ENCODE measurements at regions not wholly inside any gene's neighbourhood (a gene's known extent, or its start where the extent isn't known, plus 50 kb on each side); places are given as distances from the start of the nearest gene placed in this dataset.
A peak's percentile ranks its signal among the peaks of the same experiment; 100 is the strongest.

GRCh38 chr4:35347276-35347675, 897.0 kb downstream of the ARAP2 start:
- ATAC-seq (replicated peaks in 6 of 8), result peak in 5 of 8 experiments; percentile 59 to 91 (median 78)

GRCh38 chr4:35358001-35358584, 886.2 kb downstream of the ARAP2 start:
- H3K4me1 ChIP-seq (replicated peaks in 1 of 2), result no peaks in the 10 kb centered on the region
- H3K27ac ChIP-seq, result no peak overlapping the region
- no peak overlapping the region for H3K4me3 ChIP-seq
- 7 to 97% (median 60%) methylated on average over 1 to 3 of the region's 3 CpGs; no CpG with 5 or more reads in 1 of the 10 experiments for WGBS, 10 experiments
- in situ Hi-C loops (cut with MboI; ENCODE audit: low pct_unique_long_range_greater_than_20kb in 2 of 9, low sequenced_read_pairs in 9 of 9, unreplicated experiment in 9 of 9), result no loop called here
- no peak for ATAC-seq (replicated peaks in 6 of 8)

More at GRCh38 chr4:35347276-35347675, 897.0 kb downstream of the ARAP2 start:
- no peak overlapping the region for H3K27ac ChIP-seq
- in situ Hi-C loops (cut with MboI; ENCODE audit: low pct_unique_long_range_greater_than_20kb in 2 of 9, low sequenced_read_pairs in 9 of 9, unreplicated experiment in 9 of 9), result no loop called here
- H3K4me1 ChIP-seq (replicated peaks in 1 of 2), result no peaks in the 10 kb centered on the region
- no peak overlapping the region for H3K4me3 ChIP-seq
- WGBS, 10 experiments, result 0 to 83% (median 20%) methylated on average over 1 to 2 of the region's 2 CpGs; no CpG with 5 or more reads in 3 of the 10 experiments

- in situ Hi-C loops (cut with MboI; ENCODE audit: low pct_unique_long_range_greater_than_20kb in 2 of 9, low sequenced_read_pairs in 9 of 9, unreplicated experiment in 9 of 9), result no loop called here
- H3K27ac ChIP-seq, result no peak overlapping the region
- WGBS, 10 experiments, result 20 to 100% (median 80%) methylated on average over 1 of the region's 1 CpG; no CpG with 5 or more reads in 5 of the 10 experiments
- no peaks in the 10 kb centered on the region for H3K4me1 ChIP-seq (replicated peaks in 1 of 2)
- ATAC-seq (replicated peaks in 6 of 8), result no peak
- no peak overlapping the region for H3K4me3 ChIP-seq
Observed at GRCh38 chr4:35364321-35364870, 879.9 kb downstream of the ARAP2 start.

GRCh38 chr4:35365186-35365585, 879.1 kb downstream of the ARAP2 start:
- Histone ChIP-seq H3K4me3 (no peak overlapping the region), H3K4me1 (replicated peaks in 1 of 2) (no peaks in the 10 kb centered on the region), H3K27ac (no peak overlapping the region)
- WGBS, 10 experiments, result 0 to 100% (median 36%) methylated on average over 1 of the region's 1 CpG; no CpG with 5 or more reads in 4 of the 10 experiments
- no peak for ATAC-seq (replicated peaks in 6 of 8)
- in situ Hi-C loops (cut with MboI; ENCODE audit: low pct_unique_long_range_greater_than_20kb in 2 of 9, low sequenced_read_pairs in 9 of 9, unreplicated experiment in 9 of 9), result no loop called here

- Histone ChIP-seq H3K4me1 (replicated peaks in 1 of 2) (no peaks in the 10 kb centered on the region), H3K27ac (no peak overlapping the region), H3K4me3 (no peak overlapping the region)
- no peak for ATAC-seq (replicated peaks in 6 of 8)
- in situ Hi-C loops (cut with MboI; ENCODE audit: low pct_unique_long_range_greater_than_20kb in 2 of 9, low sequenced_read_pairs in 9 of 9, unreplicated experiment in 9 of 9), result no loop called here
- WGBS, 10 experiments, result 0 to 80% (median 40%) methylated on average over 1 to 2 of the region's 2 CpGs; no CpG with 5 or more reads in 3 of the 10 experiments
Observed at GRCh38 chr4:35399912-35400311, 844.4 kb downstream of the ARAP2 start.

- no peaks in the 10 kb centered on the region for H3K4me1 ChIP-seq (replicated peaks in 1 of 2)
- H3K4me3 ChIP-seq, result no peak overlapping the region
- in situ Hi-C loops (cut with MboI; ENCODE audit: low pct_unique_long_range_greater_than_20kb in 2 of 9, low sequenced_read_pairs in 9 of 9, unreplicated experiment in 9 of 9), result no loop called here
- H3K27ac ChIP-seq, result no peak overlapping the region
- ATAC-seq (replicated peaks in 6 of 8), result no peak
- 0 to 86% (median 71%) methylated on average over 1 of the region's 1 CpG; no CpG with 5 or more reads in 2 of the 10 experiments for WGBS, 10 experiments
Observed at GRCh38 chr4:35423104-35423503, 821.2 kb downstream of the ARAP2 start.

- Histone ChIP-seq H3K27ac (no peak overlapping the region), H3K4me3 (no peak overlapping the region), H3K4me1 (replicated peaks in 1 of 2) (no peaks in the 10 kb centered on the region)
- no peak for ATAC-seq (replicated peaks in 6 of 8)
- in situ Hi-C loops (cut with MboI; ENCODE audit: low pct_unique_long_range_greater_than_20kb in 2 of 9, low sequenced_read_pairs in 9 of 9, unreplicated experiment in 9 of 9), result no loop called here
Observed at GRCh38 chr4:35447474-35447873, 796.8 kb downstream of the ARAP2 start.

GRCh38 chr4:35459045-35459444, 785.3 kb downstream of the ARAP2 start:
- in situ Hi-C loops (cut with MboI; ENCODE audit: low pct_unique_long_range_greater_than_20kb in 2 of 9, low sequenced_read_pairs in 9 of 9, unreplicated experiment in 9 of 9), result no loop called here
- no peak overlapping the region for H3K4me3 ChIP-seq
- no peak overlapping the region for H3K27ac ChIP-seq
- no peak for ATAC-seq (replicated peaks in 6 of 8)
- no peaks in the 10 kb centered on the region for H3K4me1 ChIP-seq (replicated peaks in 1 of 2)

- in situ Hi-C loops (cut with MboI; ENCODE audit: low pct_unique_long_range_greater_than_20kb in 2 of 9, low sequenced_read_pairs in 9 of 9, unreplicated experiment in 9 of 9), result no loop called here
- Histone ChIP-seq H3K4me3 (no peak overlapping the region), H3K27ac (no peak overlapping the region), H3K4me1 (replicated peaks in 1 of 2) (no peaks in the 10 kb centered on the region)
- ATAC-seq (replicated peaks in 6 of 8), result peak in 1 of 8 experiments; percentile 44
- WGBS, 10 experiments, result 0 to 100% (median 48%) methylated on average over 1 to 4 of the region's 5 CpGs; no CpG with 5 or more reads in 1 of the 10 experiments
Observed at GRCh38 chr4:35461931-35462659, 782.2 kb downstream of the ARAP2 start.

- 0 to 95% (median 69%) methylated on average over 1 to 16 of the region's 19 CpGs; no CpG with 5 or more reads in 1 of the 10 experiments for WGBS, 10 experiments
- in situ Hi-C loops (cut with MboI; ENCODE audit: low pct_unique_long_range_greater_than_20kb in 2 of 9, low sequenced_read_pairs in 9 of 9, unreplicated experiment in 9 of 9), result no loop called here
Observed at GRCh38 chr4:35463251-35463952, 780.9 kb downstream of the ARAP2 start.

GRCh38 chr4:35464964-35465528, 779.3 kb downstream of the ARAP2 start:
- in situ Hi-C loops (cut with MboI; ENCODE audit: low pct_unique_long_range_greater_than_20kb in 2 of 9, low sequenced_read_pairs in 9 of 9, unreplicated experiment in 9 of 9), result no loop called here
- Histone ChIP-seq H3K4me1 (replicated peaks in 1 of 2) (no peaks in the 10 kb centered on the region), H3K4me3 (no peak overlapping the region), H3K27ac (no peak overlapping the region)
- peak in 4 of 8 experiments; percentile 35 to 71 (median 55) for ATAC-seq (replicated peaks in 6 of 8)

More at GRCh38 chr4:35463251-35463952, 780.9 kb downstream of the ARAP2 start:
- H3K27ac ChIP-seq, result no peak overlapping the region
- ATAC-seq (replicated peaks in 6 of 8), result no peak
- H3K4me1 ChIP-seq (replicated peaks in 1 of 2), result no peaks in the 10 kb centered on the region
- H3K4me3 ChIP-seq, result no peak overlapping the region

GRCh38 chr4:35491093-35491492, 753.2 kb downstream of the ARAP2 start:
- Histone ChIP-seq H3K27ac (no peak overlapping the region), H3K4me1 (replicated peaks in 1 of 2) (no peaks in the 10 kb centered on the region), H3K4me3 (no peak overlapping the region)
- in situ Hi-C loops (cut with MboI; ENCODE audit: low pct_unique_long_range_greater_than_20kb in 2 of 9, low sequenced_read_pairs in 9 of 9, unreplicated experiment in 9 of 9), result no loop called here
- ATAC-seq (replicated peaks in 6 of 8), result no peak

GRCh38 chr4:35493977-35494376, 750.3 kb downstream of the ARAP2 start:
- in situ Hi-C loops (cut with MboI; ENCODE audit: low pct_unique_long_range_greater_than_20kb in 2 of 9, low sequenced_read_pairs in 9 of 9, unreplicated experiment in 9 of 9), result no loop called here
- no peak for ATAC-seq (replicated peaks in 6 of 8)
- 60 to 100% methylated on average over 1 to 2 of the region's 4 CpGs; no CpG with 5 or more reads in 8 of the 10 experiments for WGBS, 10 experiments
- no peak overlapping the region for H3K4me3 ChIP-seq
- H3K27ac ChIP-seq, result no peak overlapping the region
- H3K4me1 ChIP-seq (replicated peaks in 1 of 2), result no peaks in the 10 kb centered on the region
